Stomach (tissue), 4 donors: ENCODE measurements at regions not wholly inside any gene's neighbourhood (a gene's known extent, or its start where the extent isn't known, plus 50 kb on each side); places are given as distances from the start of the nearest gene placed in this dataset.
A peak's percentile ranks its signal among the peaks of the same experiment; 100 is the strongest.

ENCODE experiments used
- CTCF ChIP-seq, 7 experiments: fragments of 450-650 bp in 4 of 7; fragments of 200-600 bp in 3 of 7; sonication (generic) in 3 of 7; IDR thresholded peaks; one replicate each; pipeline ENCODE4 v1.5.1; 2016 to 2019; ENCODE audit warnings: antibody characterized with exemption in 7 of 7, control low read depth in 2 of 7, mild to moderate bottlenecking in 1 of 7
- POLR2A ChIP-seq, 4 donors: fragments of 450-650 bp; IDR thresholded peaks; one replicate each; pipeline ENCODE4 v1.6.1; 2016; ENCODE audit warnings: antibody characterized with exemption in 4 of 4, control low read depth in 2 of 4, mild to moderate bottlenecking in 1 of 4, moderate library complexity in 1 of 4
- POLR2AphosphoS5 ChIP-seq, 3 donors: sonication (generic); formaldehyde crosslinking; IDR thresholded peaks; one replicate each; pipeline ENCODE4 v1.6.1; 2016; ENCODE audit warnings: antibody characterized with exemption in 3 of 3

DNA sequence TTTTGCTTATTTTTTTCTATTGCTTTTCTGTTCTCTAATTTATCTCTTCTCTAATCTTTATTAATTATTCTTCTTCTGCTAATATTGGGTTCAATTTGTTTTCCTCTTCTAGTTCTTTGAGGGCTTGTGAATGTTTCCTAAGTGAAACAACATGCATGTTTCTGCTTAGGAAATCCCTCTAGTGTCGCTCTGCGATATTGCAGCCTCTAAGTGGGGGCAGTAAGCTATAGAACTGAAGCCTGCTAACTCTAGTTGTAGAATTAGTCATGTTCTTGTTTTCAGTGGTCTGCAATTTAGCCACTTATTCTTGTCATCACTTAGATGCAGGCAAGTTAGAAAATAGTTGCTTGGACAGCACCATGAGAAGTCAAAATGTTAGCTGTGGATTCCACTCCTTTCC is 222.6 kb downstream of the SPIN4 start:
- TF ChIP-seq CTCF (IDR thresholded peaks at IDR 0.05) (peak in 4 of 7 experiments; percentile 24 to 45 (median 31)), POLR2A (IDR thresholded peaks at IDR 0.05) (no peak), POLR2AphosphoS5 (IDR thresholded peaks at IDR 0.05) (no peak)
